ENCODE measurements at regions not wholly inside any gene's neighbourhood (a gene's known extent, or its start where the extent isn't known, plus 50 kb on each side); places are given as distances from the start of the nearest gene placed in this dataset.

DNA sequence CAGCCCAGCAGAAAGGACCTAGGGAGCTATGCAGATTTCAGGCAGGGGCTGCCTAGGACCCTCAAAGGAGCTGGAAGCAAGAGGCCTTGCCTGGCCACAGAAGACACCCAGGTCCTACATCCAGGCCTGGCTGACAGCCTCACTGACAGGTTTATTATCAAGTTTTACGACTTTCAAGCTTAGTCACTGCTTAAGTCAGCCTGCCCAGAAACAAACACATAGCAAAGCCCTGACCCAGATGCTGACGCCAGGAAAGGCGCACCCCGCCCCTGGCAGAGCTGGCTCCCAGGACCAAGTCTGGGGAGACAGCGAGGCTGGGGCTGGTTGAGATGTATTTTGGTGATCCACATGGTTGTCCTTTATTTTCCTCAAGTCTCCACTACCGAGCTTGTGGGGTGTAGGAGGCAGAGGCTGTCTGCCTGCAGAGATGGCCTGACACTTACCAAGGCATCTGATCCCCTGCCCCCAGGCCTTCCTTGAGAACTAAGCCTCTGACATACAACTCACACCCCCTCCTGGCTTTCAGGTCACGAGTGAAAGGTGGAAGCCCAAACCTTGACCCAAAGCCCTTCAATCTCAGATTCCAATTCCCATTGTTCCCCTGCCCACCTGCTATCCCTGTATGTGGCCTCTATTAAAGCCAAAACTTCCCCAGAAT is 80.7 kb upstream of the EMX2 start:
- no TSS peak for BruUV-seq (replicated peaks)
- ATAC-seq, result peak; percentile 95
- Histone ChIP-seq H3K9me3 (ENCODE audit: control insufficient read depth, insufficient read depth, low read depth, low read length) (peaks cover 4% of the 10 kb centered on the region; the same call in 1 of the 2 replicates), H3K4me1 (ENCODE audit: control insufficient read depth, insufficient read depth, low read length) (peaks cover 16% of the 10 kb centered on the region), H3K27ac (ENCODE audit: low read length) (0 out of 2 replicates have a peak overlapping the region, but pooled peaks have one; percentile 15), H3K36me3 (ENCODE audit: control insufficient read depth, insufficient read depth, low read length) (no peaks in the 10 kb centered on the region), H3K27me3 (ENCODE audit: control insufficient read depth, insufficient read depth, low read length) (no peaks in the 10 kb centered on the region), H3K4me3 (ENCODE audit: low read depth in 2 of 2, low read length in 2 of 2) (no peak overlapping the region)
- ChIA-PET CTCF (interaction anchor here (1.0 to 1.4 kb wide), 2 partner anchors 19 to 35 kb away, joined by 3 to 5 read pairs; no protein-coding TSS in a partner anchor), POLR2A (no interaction called here)
- peak; percentile 80 for DNase-seq (ENCODE audit: low read depth, low spot score)
- TF ChIP-seq TCF7L2 (IDR thresholded peaks at IDR 0.05; ENCODE audit: low read depth, low read length) (no peak), POLR2AphosphoS5 (IDR thresholded peaks at IDR 0.05; ENCODE audit: low read depth, low read length) (peak; percentile 40; the same call in 1 of the 2 replicates)
- intact Hi-C loops (cut with micrococcal nuclease; ENCODE audit: unreplicated experiment), result loop anchor here (5.0 kb wide), 1 partner anchor 245 kb away; no protein-coding TSS in a partner anchor
- in situ Hi-C loops (cut with HindIII; ENCODE audit: low pct_unique_long_range_greater_than_20kb, low sequenced_read_pairs), result no loop called here

DNA sequence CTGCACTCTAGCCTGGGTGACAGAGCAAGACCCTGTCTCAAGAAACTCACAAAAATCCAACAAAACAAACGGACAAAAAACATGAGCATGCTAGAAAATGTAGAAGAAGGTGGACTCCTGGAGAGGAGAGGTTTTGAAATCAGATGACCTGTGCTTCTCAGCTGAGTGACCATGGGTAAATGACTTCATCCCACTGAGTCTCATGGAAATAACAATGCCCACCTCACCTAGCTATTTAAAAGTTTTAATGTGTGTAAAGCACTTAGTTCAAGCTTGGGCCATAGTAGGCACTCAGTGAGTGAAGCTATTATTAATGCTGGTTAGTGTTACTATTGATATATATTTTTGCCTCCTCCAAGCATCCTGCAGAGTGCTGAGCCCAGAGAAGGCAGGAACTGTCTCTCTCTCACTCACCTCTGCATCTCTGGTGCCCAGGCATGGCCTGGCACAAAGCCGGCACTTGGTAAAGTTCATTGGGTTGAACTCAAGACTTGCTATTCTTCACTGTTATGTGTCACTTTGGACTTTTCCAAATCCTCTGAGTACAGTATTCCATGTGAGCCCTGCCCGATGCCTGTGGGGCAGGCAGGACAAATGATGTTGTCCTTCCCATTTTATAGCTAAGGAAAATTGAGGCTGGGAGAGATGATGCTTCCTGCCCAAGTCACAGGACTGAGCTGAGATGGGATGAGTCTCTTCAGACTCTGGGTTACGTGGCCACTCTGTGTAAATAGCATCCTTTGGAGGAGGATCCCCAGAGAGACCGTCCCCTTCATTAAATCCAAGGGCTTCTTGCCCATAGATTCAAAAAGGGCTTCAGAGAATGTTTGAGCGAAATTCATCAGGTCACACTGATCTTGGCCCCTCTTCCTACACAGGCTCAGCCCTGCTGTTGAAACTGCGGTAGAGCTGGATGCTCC is 81.4 kb upstream of the EMX2 start:
- ChIA-PET CTCF (interaction anchor here (1.0 to 1.4 kb wide), 2 partner anchors 18 to 36 kb away, joined by 3 to 5 read pairs; no protein-coding TSS in a partner anchor), POLR2A (no interaction called here)
- no peaks in the 10 kb centered on the region for H3K36me3 ChIP-seq (ENCODE audit: control insufficient read depth, insufficient read depth, low read length)
- peaks cover 4% of the 10 kb centered on the region; the same call in 1 of the 2 replicates for H3K9me3 ChIP-seq (ENCODE audit: control insufficient read depth, insufficient read depth, low read depth, low read length)
- DNase-seq (ENCODE audit: low read depth, low spot score) (no peak), ATAC-seq (peak; percentile 13; the same call in 1 of the 2 replicates)
- no peak overlapping the region for H3K4me3 ChIP-seq (ENCODE audit: low read depth in 2 of 2, low read length in 2 of 2)
- in situ Hi-C loops (cut with HindIII; ENCODE audit: low pct_unique_long_range_greater_than_20kb, low sequenced_read_pairs), result no loop called here
- no peak for TF ChIP-seq TCF7L2 (IDR thresholded peaks at IDR 0.05; ENCODE audit: low read depth, low read length)
- TF ChIP-seq POLR2AphosphoS5 (IDR thresholded peaks at IDR 0.05; ENCODE audit: low read depth, low read length), result no peak
- TF ChIP-seq, protein P1, sequence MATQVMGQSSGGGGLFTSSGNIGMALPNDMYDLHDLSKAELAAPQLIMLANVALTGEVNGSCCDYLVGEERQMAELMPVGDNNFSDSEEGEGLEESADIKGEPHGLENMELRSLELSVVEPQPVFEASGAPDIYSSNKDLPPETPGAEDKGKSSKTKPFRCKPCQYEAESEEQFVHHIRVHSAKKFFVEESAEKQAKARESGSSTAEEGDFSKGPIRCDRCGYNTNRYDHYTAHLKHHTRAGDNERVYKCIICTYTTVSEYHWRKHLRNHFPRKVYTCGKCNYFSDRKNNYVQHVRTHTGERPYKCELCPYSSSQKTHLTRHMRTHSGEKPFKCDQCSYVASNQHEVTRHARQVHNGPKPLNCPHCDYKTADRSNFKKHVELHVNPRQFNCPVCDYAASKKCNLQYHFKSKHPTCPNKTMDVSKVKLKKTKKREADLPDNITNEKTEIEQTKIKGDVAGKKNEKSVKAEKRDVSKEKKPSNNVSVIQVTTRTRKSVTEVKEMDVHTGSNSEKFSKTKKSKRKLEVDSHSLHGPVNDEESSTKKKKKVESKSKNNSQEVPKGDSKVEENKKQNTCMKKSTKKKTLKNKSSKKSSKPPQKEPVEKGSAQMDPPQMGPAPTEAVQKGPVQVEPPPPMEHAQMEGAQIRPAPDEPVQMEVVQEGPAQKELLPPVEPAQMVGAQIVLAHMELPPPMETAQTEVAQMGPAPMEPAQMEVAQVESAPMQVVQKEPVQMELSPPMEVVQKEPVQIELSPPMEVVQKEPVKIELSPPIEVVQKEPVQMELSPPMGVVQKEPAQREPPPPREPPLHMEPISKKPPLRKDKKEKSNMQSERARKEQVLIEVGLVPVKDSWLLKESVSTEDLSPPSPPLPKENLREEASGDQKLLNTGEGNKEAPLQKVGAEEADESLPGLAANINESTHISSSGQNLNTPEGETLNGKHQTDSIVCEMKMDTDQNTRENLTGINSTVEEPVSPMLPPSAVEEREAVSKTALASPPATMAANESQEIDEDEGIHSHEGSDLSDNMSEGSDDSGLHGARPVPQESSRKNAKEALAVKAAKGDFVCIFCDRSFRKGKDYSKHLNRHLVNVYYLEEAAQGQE (IDR thresholded peaks at IDR 0.05; ENCODE audit: insufficient read depth in 1 of 2, low read depth in 2 of 2, low read length in 1 of 2), result no peak
- TF ChIP-seq, protein P2, sequence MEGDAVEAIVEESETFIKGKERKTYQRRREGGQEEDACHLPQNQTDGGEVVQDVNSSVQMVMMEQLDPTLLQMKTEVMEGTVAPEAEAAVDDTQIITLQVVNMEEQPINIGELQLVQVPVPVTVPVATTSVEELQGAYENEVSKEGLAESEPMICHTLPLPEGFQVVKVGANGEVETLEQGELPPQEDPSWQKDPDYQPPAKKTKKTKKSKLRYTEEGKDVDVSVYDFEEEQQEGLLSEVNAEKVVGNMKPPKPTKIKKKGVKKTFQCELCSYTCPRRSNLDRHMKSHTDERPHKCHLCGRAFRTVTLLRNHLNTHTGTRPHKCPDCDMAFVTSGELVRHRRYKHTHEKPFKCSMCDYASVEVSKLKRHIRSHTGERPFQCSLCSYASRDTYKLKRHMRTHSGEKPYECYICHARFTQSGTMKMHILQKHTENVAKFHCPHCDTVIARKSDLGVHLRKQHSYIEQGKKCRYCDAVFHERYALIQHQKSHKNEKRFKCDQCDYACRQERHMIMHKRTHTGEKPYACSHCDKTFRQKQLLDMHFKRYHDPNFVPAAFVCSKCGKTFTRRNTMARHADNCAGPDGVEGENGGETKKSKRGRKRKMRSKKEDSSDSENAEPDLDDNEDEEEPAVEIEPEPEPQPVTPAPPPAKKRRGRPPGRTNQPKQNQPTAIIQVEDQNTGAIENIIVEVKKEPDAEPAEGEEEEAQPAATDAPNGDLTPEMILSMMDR (IDR thresholded peaks at IDR 0.05), result no peak
- no peak for TF ChIP-seq SIN3A (IDR thresholded peaks at IDR 0.05; ENCODE audit: borderline replicate concordance, insufficient read depth, low read depth, low read length)
- no peaks in the 10 kb centered on the region for H3K27me3 ChIP-seq (ENCODE audit: control insufficient read depth, insufficient read depth, low read length)
- no TSS peak for BruUV-seq (replicated peaks)
- H3K4me1 ChIP-seq (ENCODE audit: control insufficient read depth, insufficient read depth, low read length), result peaks cover 16% of the 10 kb centered on the region
- H3K27ac ChIP-seq (ENCODE audit: low read length), result no peak overlapping the region
- intact Hi-C loops (cut with micrococcal nuclease; ENCODE audit: unreplicated experiment), result loop anchor here (5.0 kb wide), 1 partner anchor 244 kb away; no protein-coding TSS in a partner anchor
